ENCODE measurements at regions not wholly inside any gene's neighbourhood (a gene's known extent, or its start where the extent isn't known, plus 50 kb on each side); places are given as distances from the start of the nearest gene placed in this dataset.

GRCh38 chr5:3225201-3225960 lies 370.3 kb upstream of the IRX1 start:
- Histone ChIP-seq H3K27me3 (replicated peaks) (no peaks in the 10 kb centered on the region), H3K4me3 (ENCODE audit: low read depth, low read length) (no peak overlapping the region), H3K36me3 (replicated peaks) (no peaks in the 10 kb centered on the region), H3K27ac (no peak overlapping the region)
- TF ChIP-seq CTCF (IDR thresholded peaks at IDR 0.05; ENCODE audit: low read depth, low read length, missing control alignments), result no peak
- in situ Hi-C loops (cut with HindIII; ENCODE audit: low pct_ligation_motif_present, low sequenced_read_pairs), result no loop called here
- DNase-seq, result no peak

DNA sequence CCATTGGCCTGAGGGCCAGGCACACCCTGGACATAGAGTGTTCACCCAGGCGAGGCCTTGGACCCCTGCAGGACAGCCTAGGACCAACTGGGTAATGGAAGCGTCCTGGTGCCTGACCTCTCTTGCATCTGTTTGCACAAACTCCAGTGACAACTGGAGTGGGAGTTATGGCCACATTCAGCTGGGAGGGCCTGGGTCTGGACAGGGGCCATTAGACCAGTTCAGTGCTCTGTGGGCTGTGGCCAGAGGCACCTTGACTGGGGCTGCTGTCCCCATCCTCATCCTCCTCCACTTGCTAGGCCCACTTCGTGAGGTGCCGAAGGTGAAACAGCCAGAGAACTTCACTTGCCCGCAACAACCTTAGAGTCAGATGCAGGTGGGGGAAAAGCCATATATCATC lies 372.7 kb upstream of the IRX1 start:
- in situ Hi-C loops (cut with HindIII; ENCODE audit: low pct_ligation_motif_present, low sequenced_read_pairs), result no loop called here
- no peak for DNase-seq
- H3K4me3 ChIP-seq (ENCODE audit: low read depth, low read length), result no peak overlapping the region
- H3K27me3 ChIP-seq (replicated peaks), result no peaks in the 10 kb centered on the region
- no peaks in the 10 kb centered on the region for H3K36me3 ChIP-seq (replicated peaks)
- no peak overlapping the region for H3K27ac ChIP-seq
- TF ChIP-seq CTCF (IDR thresholded peaks at IDR 0.05; ENCODE audit: low read depth, low read length, missing control alignments), result no peak

- Histone ChIP-seq H3K4me3 (ENCODE audit: low read depth, low read length) (no peak overlapping the region), H3K36me3 (replicated peaks) (no peaks in the 10 kb centered on the region), H3K27ac (no peak overlapping the region), H3K27me3 (replicated peaks) (no peaks in the 10 kb centered on the region)
- DNase-seq, result no peak
- no peak for TF ChIP-seq CTCF (IDR thresholded peaks at IDR 0.05; ENCODE audit: low read depth, low read length, missing control alignments)
- in situ Hi-C loops (cut with HindIII; ENCODE audit: low pct_ligation_motif_present, low sequenced_read_pairs), result no loop called here
Observed at GRCh38 chr5:3221432-3221831, 374.2 kb upstream of the IRX1 start.

GRCh38 chr5:3220638-3221288 lies 374.9 kb upstream of the IRX1 start:
- in situ Hi-C loops (cut with HindIII; ENCODE audit: low pct_ligation_motif_present, low sequenced_read_pairs), result no loop called here
- no peak overlapping the region for H3K4me3 ChIP-seq (ENCODE audit: low read depth, low read length)
- no peaks in the 10 kb centered on the region for H3K27me3 ChIP-seq (replicated peaks)
- no peak for DNase-seq
- H3K36me3 ChIP-seq (replicated peaks), result no peaks in the 10 kb centered on the region
- no peak overlapping the region for H3K27ac ChIP-seq
- TF ChIP-seq CTCF (IDR thresholded peaks at IDR 0.05; ENCODE audit: low read depth, low read length, missing control alignments), result no peak

- no peak overlapping the region for H3K4me3 ChIP-seq (ENCODE audit: low read depth, low read length)
- H3K36me3 ChIP-seq (replicated peaks), result no peaks in the 10 kb centered on the region
- no peak for TF ChIP-seq CTCF (IDR thresholded peaks at IDR 0.05; ENCODE audit: low read depth, low read length, missing control alignments)
- no peak overlapping the region for H3K27ac ChIP-seq
- DNase-seq, result no peak
- in situ Hi-C loops (cut with HindIII; ENCODE audit: low pct_ligation_motif_present, low sequenced_read_pairs), result no loop called here
- H3K27me3 ChIP-seq (replicated peaks), result no peaks in the 10 kb centered on the region
Observed at GRCh38 chr5:3220201-3220600, 375.4 kb upstream of the IRX1 start.
